ENCODE measurements at regions not wholly inside any gene's neighbourhood (a gene's known extent, or its start where the extent isn't known, plus 50 kb on each side); places are given as distances from the start of the nearest gene placed in this dataset.
A peak's percentile ranks its signal among the peaks of the same experiment; 100 is the strongest.

DNA sequence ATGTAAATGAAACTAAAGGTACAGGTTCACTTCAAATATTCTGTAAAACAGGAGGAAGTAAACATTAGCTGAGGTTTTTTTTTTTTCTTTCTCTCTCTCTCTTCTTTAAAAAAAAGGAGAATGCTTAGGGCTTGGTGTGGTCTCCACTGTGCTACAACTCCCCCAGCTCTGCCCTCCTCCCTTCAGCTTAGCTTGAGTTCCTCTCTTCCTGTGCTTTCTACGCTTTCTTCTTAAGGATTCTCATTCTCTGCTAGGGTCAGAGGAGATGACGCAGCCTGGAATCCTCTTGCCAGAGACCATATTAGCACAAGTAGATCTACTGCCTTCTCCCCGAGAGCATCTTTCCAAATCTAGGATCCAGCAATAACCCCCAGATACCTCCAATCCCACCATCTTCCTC, 69.1 kb upstream of the SNRK start:
- no peaks in the 10 kb centered on the region for H3K27me3 ChIP-seq (ENCODE audit: control insufficient read depth, insufficient read depth, low read length)
- CTCF ChIA-PET = no interaction called here
- intact Hi-C loops (cut with micrococcal nuclease; ENCODE audit: unreplicated experiment) = no loop called here

DNA sequence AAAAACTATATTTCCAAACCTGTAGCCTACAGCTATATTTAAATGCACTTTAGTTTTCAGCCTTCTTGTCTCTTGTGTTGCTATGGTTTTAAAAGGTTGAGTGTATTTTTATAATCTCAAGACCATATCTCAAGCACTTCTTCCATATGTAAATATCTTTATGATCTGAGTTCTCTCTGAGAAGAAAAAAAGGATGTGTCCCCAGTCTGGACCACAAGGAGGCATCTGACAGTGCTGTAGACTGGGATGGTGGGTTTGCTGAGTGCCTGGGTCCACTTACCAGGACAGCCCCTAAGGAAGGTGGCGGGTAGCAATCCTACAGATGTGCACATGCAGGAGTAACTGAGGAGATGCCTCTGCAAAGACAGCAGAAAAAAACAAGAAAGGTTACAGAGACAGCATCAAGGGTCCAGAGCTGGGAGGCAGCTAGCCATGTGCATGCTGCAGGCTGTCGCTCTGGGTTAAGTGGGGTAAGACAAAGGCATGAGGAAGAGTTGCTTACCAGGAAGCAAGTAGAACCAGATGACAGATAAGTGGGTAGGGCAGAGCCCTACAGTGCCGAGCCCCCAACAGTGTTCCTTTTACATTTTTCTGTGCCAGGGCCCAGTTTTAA, 70.6 kb upstream of the SNRK start:
- BruUV-seq (replicated peaks) = no TSS peak
- H3K4me1 ChIP-seq (ENCODE audit: control insufficient read depth, insufficient read depth, low read length) = no peaks in the 10 kb centered on the region
- no peaks in the 10 kb centered on the region for H3K27me3 ChIP-seq (ENCODE audit: control insufficient read depth, insufficient read depth, low read length)
- in situ Hi-C loops (cut with HindIII; ENCODE audit: low pct_unique_long_range_greater_than_20kb, low sequenced_read_pairs) (no loop called here), intact Hi-C loops (cut with micrococcal nuclease; ENCODE audit: unreplicated experiment) (no loop called here)
- H3K27ac ChIP-seq (ENCODE audit: low read length) = no peak overlapping the region
- CTCF ChIA-PET = no interaction called here
- POLR2A ChIA-PET = no interaction called here
- H3K4me3 ChIP-seq (ENCODE audit: low read depth in 2 of 2, low read length in 2 of 2) = no peak overlapping the region
- no peak for ATAC-seq
- no peak for TF ChIP-seq SIN3A (IDR thresholded peaks at IDR 0.05; ENCODE audit: borderline replicate concordance, insufficient read depth, low read depth, low read length)
- TF ChIP-seq, protein P1, sequence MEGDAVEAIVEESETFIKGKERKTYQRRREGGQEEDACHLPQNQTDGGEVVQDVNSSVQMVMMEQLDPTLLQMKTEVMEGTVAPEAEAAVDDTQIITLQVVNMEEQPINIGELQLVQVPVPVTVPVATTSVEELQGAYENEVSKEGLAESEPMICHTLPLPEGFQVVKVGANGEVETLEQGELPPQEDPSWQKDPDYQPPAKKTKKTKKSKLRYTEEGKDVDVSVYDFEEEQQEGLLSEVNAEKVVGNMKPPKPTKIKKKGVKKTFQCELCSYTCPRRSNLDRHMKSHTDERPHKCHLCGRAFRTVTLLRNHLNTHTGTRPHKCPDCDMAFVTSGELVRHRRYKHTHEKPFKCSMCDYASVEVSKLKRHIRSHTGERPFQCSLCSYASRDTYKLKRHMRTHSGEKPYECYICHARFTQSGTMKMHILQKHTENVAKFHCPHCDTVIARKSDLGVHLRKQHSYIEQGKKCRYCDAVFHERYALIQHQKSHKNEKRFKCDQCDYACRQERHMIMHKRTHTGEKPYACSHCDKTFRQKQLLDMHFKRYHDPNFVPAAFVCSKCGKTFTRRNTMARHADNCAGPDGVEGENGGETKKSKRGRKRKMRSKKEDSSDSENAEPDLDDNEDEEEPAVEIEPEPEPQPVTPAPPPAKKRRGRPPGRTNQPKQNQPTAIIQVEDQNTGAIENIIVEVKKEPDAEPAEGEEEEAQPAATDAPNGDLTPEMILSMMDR (IDR thresholded peaks at IDR 0.05) = peak; percentile 15; the same call in 1 of the 2 replicates
- no peaks in the 10 kb centered on the region for H3K36me3 ChIP-seq (ENCODE audit: control insufficient read depth, insufficient read depth, low read length)
- no peaks in the 10 kb centered on the region for H3K9me3 ChIP-seq (ENCODE audit: control insufficient read depth, insufficient read depth, low read depth, low read length)
- no peak for DNase-seq (ENCODE audit: low read depth, low spot score)

More for the DNA sequence above, 69.1 kb upstream of the SNRK start:
- TF ChIP-seq, protein P1 (IDR thresholded peaks at IDR 0.05) = no peak
- TF ChIP-seq, protein P2, sequence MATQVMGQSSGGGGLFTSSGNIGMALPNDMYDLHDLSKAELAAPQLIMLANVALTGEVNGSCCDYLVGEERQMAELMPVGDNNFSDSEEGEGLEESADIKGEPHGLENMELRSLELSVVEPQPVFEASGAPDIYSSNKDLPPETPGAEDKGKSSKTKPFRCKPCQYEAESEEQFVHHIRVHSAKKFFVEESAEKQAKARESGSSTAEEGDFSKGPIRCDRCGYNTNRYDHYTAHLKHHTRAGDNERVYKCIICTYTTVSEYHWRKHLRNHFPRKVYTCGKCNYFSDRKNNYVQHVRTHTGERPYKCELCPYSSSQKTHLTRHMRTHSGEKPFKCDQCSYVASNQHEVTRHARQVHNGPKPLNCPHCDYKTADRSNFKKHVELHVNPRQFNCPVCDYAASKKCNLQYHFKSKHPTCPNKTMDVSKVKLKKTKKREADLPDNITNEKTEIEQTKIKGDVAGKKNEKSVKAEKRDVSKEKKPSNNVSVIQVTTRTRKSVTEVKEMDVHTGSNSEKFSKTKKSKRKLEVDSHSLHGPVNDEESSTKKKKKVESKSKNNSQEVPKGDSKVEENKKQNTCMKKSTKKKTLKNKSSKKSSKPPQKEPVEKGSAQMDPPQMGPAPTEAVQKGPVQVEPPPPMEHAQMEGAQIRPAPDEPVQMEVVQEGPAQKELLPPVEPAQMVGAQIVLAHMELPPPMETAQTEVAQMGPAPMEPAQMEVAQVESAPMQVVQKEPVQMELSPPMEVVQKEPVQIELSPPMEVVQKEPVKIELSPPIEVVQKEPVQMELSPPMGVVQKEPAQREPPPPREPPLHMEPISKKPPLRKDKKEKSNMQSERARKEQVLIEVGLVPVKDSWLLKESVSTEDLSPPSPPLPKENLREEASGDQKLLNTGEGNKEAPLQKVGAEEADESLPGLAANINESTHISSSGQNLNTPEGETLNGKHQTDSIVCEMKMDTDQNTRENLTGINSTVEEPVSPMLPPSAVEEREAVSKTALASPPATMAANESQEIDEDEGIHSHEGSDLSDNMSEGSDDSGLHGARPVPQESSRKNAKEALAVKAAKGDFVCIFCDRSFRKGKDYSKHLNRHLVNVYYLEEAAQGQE (IDR thresholded peaks at IDR 0.05; ENCODE audit: insufficient read depth in 1 of 2, low read depth in 2 of 2, low read length in 1 of 2) = no peak
- TF ChIP-seq SIN3A (IDR thresholded peaks at IDR 0.05; ENCODE audit: borderline replicate concordance, insufficient read depth, low read depth, low read length) = no peak
- no peak for TF ChIP-seq TCF7L2 (IDR thresholded peaks at IDR 0.05; ENCODE audit: low read depth, low read length)
- no peak for DNase-seq (ENCODE audit: low read depth, low spot score)
- BruUV-seq (replicated peaks) = no TSS peak
- Histone ChIP-seq H3K36me3 (ENCODE audit: control insufficient read depth, insufficient read depth, low read length) (no peaks in the 10 kb centered on the region), H3K27ac (ENCODE audit: low read length) (no peak overlapping the region), H3K9me3 (ENCODE audit: control insufficient read depth, insufficient read depth, low read depth, low read length) (no peaks in the 10 kb centered on the region), H3K4me1 (ENCODE audit: control insufficient read depth, insufficient read depth, low read length) (no peaks in the 10 kb centered on the region), H3K4me3 (ENCODE audit: low read depth in 2 of 2, low read length in 2 of 2) (no peak overlapping the region)
- no peak for ATAC-seq
- in situ Hi-C loops (cut with HindIII; ENCODE audit: low pct_unique_long_range_greater_than_20kb, low sequenced_read_pairs) = no loop called here
- POLR2A ChIA-PET = no interaction called here
